GM13976 (cell line): ENCODE measurements at regions not wholly inside any gene's neighbourhood (a gene's known extent, or its start where the extent isn't known, plus 50 kb on each side); places are given as distances from the start of the nearest gene placed in this dataset.

Experiments used
- DNase-seq: peaks from one replicate; pipeline ENCODE4 v3.0.0; 2012; ENCODE audit warnings: low spot score
- CTCF ChIP-seq: IDR thresholded peaks from 2 replicates; pipeline ENCODE4 v1.5.1; 2012; ENCODE audit warnings: borderline replicate concordance, mild to moderate bottlenecking; ENCODE audit not compliant: insufficient read depth; ENCODE audit errors: extremely low read depth, missing control alignments, control extremely low read depth
- in situ Hi-C: fragments of 300-500 bp; cut with MboI; formaldehyde crosslinking; loops from one replicate; pipeline ENCODE4 v1.12.0; 2022; ENCODE audit warnings: low sequenced_read_pairs, mixed read lengths, inconsistent platforms; ENCODE audit not compliant: unreplicated experiment

DNA sequence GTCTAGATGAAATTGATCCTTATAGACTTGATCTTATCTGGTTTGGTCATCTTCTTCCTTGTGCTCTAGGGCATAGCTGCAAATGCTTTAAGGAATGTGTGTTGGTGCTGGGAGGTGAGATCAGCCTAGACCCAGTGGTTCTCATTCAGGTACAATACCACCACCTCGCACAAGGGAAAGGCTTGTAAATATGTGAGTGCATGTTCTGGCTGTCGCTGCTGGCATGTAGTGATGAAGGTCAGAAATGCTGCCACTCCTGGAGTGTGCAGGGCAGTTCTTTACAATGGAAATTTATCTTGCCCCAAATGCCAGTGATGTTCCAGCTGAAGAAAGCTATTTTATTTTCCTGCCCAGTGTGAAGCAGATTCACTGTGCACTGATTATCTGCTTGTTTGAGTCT is 900.9 kb downstream of the QKI start:
- DNase-seq, result no peak
- TF ChIP-seq CTCF, result no peak
- in situ Hi-C loops, result no loop called here

GRCh38 chr6:164308339-164308738 is 893.8 kb downstream of the QKI start:
- TF ChIP-seq CTCF, result no peak
- in situ Hi-C loops, result no loop called here
- no peak for DNase-seq

DNA sequence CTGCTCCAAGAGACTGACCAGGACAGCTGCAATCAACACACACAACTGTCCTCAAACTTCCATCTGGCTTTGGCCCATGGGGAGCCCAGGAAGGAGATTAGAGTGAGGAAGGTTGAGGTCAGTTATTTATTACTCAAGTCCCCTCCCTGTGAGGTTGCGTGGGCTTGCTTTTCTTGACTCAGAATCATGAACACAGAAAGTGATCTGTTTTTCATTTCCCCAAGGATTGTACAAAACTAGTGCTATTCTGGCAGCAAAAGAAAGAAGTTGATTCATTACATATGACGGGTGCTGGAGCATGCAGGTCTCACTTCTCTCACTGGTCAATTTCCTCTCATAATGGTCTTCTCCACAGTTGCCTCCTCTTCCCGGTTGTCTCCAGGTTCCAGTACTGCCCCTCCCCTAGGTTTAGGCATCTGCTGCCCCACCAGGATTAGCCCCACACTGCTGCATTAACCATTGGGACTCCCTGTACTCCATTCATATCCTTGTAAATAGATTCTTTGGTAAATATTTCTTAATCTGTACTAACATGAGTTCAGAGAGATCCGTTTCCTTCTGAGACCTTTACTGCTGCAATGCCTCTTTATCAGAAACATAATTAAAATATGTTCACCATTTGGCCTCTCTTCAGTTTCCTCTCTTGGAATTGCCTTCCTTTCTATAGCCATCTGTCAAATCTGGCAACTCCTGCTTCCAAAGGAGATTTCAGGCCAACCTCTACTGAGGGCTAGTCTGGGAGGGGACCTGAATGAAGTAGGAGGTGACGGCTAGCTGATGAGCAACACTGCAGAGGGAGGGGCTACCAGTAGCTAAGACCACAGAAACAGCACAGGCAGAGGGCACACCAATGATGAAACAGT is 888.8 kb downstream of the QKI start:
- DNase-seq, result no peak
- in situ Hi-C loops, result no loop called here
- TF ChIP-seq CTCF, result no peak

GRCh38 chr6:164296411-164296810 is 881.9 kb downstream of the QKI start:
- no peak for TF ChIP-seq CTCF
- no peak for DNase-seq
- in situ Hi-C loops, result no loop called here

DNA sequence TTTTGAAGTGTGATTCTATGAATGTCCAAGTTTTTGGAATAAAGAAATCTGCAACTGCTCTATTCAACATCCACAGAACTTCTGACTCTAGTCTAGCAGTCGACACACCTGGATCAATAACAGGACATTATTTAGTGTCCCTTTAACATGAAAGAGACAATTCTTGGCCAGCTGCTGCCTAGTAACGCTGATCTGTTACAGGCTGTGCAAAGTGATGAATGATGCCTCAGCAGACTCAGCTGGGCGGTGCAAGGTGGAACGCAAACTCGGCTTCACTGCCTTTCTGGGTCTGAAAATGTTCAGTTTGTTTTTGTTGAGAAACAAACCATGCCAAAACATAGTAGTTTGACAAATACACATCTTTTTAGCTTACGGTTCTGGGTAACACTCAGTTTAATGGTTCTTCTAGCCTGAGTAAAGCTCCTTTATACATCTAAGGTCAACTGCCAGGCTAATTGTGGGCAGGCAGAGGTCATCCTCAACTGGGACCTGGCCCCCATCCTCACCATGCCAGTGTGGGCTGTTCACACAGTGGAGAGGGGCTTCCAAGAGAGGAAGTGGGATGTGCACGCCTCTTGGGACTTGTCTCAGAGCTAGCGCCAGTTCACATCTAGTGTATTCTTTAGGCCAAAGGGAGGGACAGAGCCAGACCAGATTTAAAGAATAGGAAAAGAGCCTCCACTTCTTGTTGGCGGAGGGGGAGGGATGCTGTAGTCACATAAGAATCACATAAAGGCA is 879.7 kb downstream of the QKI start:
- DNase-seq, result no peak
- TF ChIP-seq CTCF, result no peak
- in situ Hi-C loops, result no loop called here

DNA sequence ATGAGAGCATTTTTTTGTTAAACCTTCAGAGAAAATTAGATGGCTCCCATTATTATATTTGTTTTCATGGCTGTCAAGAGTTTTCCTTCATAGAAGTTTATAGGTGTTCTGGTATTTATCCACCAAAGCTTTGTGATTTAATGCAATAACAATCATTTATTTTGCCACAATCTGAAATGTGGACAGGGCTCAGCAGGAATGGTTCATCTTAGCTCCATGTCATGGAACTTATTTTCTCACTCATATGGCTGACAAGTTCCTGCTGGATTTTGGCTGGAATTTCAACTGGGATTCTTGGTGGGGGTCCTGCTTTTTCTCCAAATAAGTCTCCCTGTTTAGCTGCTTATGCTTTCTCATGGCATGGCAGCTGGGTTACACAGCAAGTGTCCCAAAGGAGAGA is 876.7 kb downstream of the QKI start:
- DNase-seq, result no peak
- TF ChIP-seq CTCF, result no peak
- in situ Hi-C loops, result no loop called here
